Smooth muscle cell (in vitro differentiated cells): ENCODE measurements at regions not wholly inside any gene's neighbourhood (a gene's known extent, or its start where the extent isn't known, plus 50 kb on each side); places are given as distances from the start of the nearest gene placed in this dataset.

Experiments used
- DNase-seq: peaks from one replicate; lab custom pipeline; 2025; ENCODE audit not compliant: unreplicated experiment; lab: John Stamatoyannopoulos, UW
- H2AFZ ChIP-seq: fragments of 200-600 bp; sonication (generic); 2 replicates; pipeline ENCODE4 v1.6.0; 2016; ENCODE audit warnings: antibody characterized with exemption, low read depth, mild to moderate bottlenecking
- H3F3A ChIP-seq: fragments of 200-600 bp; sonication (generic); 2 replicates; pipeline ENCODE4 v1.6.0; 2017; ENCODE audit warnings: antibody characterized with exemption, low read depth
- H3K27ac ChIP-seq: fragments of 200-600 bp; sonication (generic); 2 replicates; pipeline ENCODE4 v1.5.1; 2016; ENCODE audit warnings: low read depth, mild to moderate bottlenecking
- H3K27me3 ChIP-seq: fragments of 200-600 bp; sonication (generic); 2 replicates; pipeline ENCODE4 v1.6.1; 2016; ENCODE audit warnings: low read depth, mild to moderate bottlenecking
- H3K36me3 ChIP-seq: fragments of 200-600 bp; sonication (generic); 2 replicates; pipeline ENCODE4 v1.5.1; 2016; ENCODE audit warnings: low read depth
- H3K4me1 ChIP-seq: fragments of 200-600 bp; sonication (generic); 2 replicates; pipeline ENCODE4 v1.5.1; 2016; ENCODE audit warnings: low read depth
- H3K4me2 ChIP-seq: fragments of 200-600 bp; sonication (generic); 2 replicates; pipeline ENCODE4 v1.6.0; 2016; ENCODE audit warnings: mild to moderate bottlenecking
- H3K4me3 ChIP-seq: fragments of 200-600 bp; sonication (generic); 2 replicates; pipeline ENCODE4 v1.5.1; 2016; ENCODE audit warnings: mild to moderate bottlenecking
- H3K79me2 ChIP-seq: fragments of 200-600 bp; sonication (generic); 2 replicates; pipeline ENCODE4 v1.6.0; 2016; ENCODE audit warnings: low read depth, mild to moderate bottlenecking
- H3K9ac ChIP-seq: fragments of 200-600 bp; sonication (generic); 2 replicates; pipeline ENCODE4 v1.6.0; 2016; ENCODE audit warnings: low read depth
- H3K9me3 ChIP-seq: fragments of 200-600 bp; sonication (generic); replicated peaks from 2 replicates; pipeline ENCODE4 v1.5.1; 2016; ENCODE audit warnings: low read depth
- H4K20me1 ChIP-seq: fragments of 200-600 bp; sonication (generic); 2 replicates; pipeline ENCODE4 v1.6.0; 2016; ENCODE audit warnings: low read depth
- WGBS: methylation state at CpG from one replicate; pipeline ENCODE4 v1.1.7; 2016; ENCODE audit warnings: low lambda C conversion rate; 5-methylcytosine and 5-hydroxymethylcytosine counted together
- TF ChIP-seq, protein P1 (sequence below): fragments of 200-600 bp; sonication (generic); IDR thresholded peaks from 2 replicates; pipeline ENCODE4 v1.5.1; 2017; ENCODE audit warnings: borderline replicate concordance, mild to moderate bottlenecking, antibody characterized with exemption; ENCODE audit not compliant: insufficient read depth, poor library complexity, severe bottlenecking

GRCh38 chrX:45735571-45735970 lies 534.9 kb upstream of the DIPK2B start:
- TF ChIP-seq, protein P1, sequence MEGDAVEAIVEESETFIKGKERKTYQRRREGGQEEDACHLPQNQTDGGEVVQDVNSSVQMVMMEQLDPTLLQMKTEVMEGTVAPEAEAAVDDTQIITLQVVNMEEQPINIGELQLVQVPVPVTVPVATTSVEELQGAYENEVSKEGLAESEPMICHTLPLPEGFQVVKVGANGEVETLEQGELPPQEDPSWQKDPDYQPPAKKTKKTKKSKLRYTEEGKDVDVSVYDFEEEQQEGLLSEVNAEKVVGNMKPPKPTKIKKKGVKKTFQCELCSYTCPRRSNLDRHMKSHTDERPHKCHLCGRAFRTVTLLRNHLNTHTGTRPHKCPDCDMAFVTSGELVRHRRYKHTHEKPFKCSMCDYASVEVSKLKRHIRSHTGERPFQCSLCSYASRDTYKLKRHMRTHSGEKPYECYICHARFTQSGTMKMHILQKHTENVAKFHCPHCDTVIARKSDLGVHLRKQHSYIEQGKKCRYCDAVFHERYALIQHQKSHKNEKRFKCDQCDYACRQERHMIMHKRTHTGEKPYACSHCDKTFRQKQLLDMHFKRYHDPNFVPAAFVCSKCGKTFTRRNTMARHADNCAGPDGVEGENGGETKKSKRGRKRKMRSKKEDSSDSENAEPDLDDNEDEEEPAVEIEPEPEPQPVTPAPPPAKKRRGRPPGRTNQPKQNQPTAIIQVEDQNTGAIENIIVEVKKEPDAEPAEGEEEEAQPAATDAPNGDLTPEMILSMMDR = no peak
- DNase-seq = no peak
- no peak overlapping the region for H3K4me3 ChIP-seq
- H3K36me3 ChIP-seq = no peaks in the 10 kb centered on the region
- no peak overlapping the region for H3K27ac ChIP-seq
- no peaks in the 10 kb centered on the region for H3K9me3 ChIP-seq
- H3K79me2 ChIP-seq = no peaks in the 10 kb centered on the region
- no peaks in the 10 kb centered on the region for H3F3A ChIP-seq
- no peaks in the 10 kb centered on the region for H3K4me1 ChIP-seq
- WGBS = 59% methylated on average over 1 of the region's 1 CpG
- H3K27me3 ChIP-seq = no peaks in the 10 kb centered on the region
- H4K20me1 ChIP-seq = no peaks in the 10 kb centered on the region
- no peak overlapping the region for H2AFZ ChIP-seq
- no peak overlapping the region for H3K9ac ChIP-seq
- H3K4me2 ChIP-seq = no peak overlapping the region

GRCh38 chrX:45731448-45731847 lies 530.8 kb upstream of the DIPK2B start:
- Histone ChIP-seq H3K9me3 (no peaks in the 10 kb centered on the region), H3K27ac (no peak overlapping the region), H3K36me3 (no peaks in the 10 kb centered on the region), H3K27me3 (no peaks in the 10 kb centered on the region), H4K20me1 (no peaks in the 10 kb centered on the region), H3K4me3 (no peak overlapping the region), H2AFZ (no peak overlapping the region), H3F3A (no peaks in the 10 kb centered on the region), H3K4me2 (no peak overlapping the region), H3K79me2 (no peaks in the 10 kb centered on the region), H3K9ac (no peak overlapping the region), H3K4me1 (no peaks in the 10 kb centered on the region)
- 80% methylated on average over 10 of the region's 10 CpGs for WGBS
- TF ChIP-seq, protein P1 = no peak
- DNase-seq = no peak

DNA sequence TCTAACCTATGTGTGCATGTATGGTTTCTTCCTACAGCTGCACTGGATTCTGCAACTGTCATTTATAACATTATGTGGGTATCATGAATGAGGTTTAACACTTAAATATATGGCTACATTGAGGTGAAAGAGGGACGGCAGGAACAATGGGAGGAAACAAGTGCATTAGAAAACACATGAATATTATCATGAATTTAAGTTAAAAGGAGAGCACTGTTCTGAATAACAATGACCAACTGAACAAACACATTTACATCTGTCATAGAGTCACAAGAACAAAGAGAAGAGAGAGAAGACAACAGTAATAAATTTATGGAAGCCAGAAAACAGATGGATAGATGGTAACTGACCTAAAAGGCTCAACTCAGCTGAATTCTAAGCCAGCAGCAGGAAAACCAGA lies 527.1 kb upstream of the DIPK2B start:
- H3K4me2 ChIP-seq = no peak overlapping the region
- no peak overlapping the region for H2AFZ ChIP-seq
- no peaks in the 10 kb centered on the region for H3F3A ChIP-seq
- no peaks in the 10 kb centered on the region for H3K9me3 ChIP-seq
- no peaks in the 10 kb centered on the region for H3K4me1 ChIP-seq
- no peak overlapping the region for H3K9ac ChIP-seq
- H3K27ac ChIP-seq = no peak overlapping the region
- TF ChIP-seq, protein P1 = no peak
- no peaks in the 10 kb centered on the region for H3K79me2 ChIP-seq
- H3K36me3 ChIP-seq = no peaks in the 10 kb centered on the region
- no peak overlapping the region for H3K4me3 ChIP-seq
- H3K27me3 ChIP-seq = no peaks in the 10 kb centered on the region
- WGBS = 70% methylated on average over 1 of the region's 1 CpG
- no peaks in the 10 kb centered on the region for H4K20me1 ChIP-seq
- DNase-seq = no peak

- Histone ChIP-seq H4K20me1 (no peaks in the 10 kb centered on the region), H3K36me3 (no peaks in the 10 kb centered on the region), H3K4me2 (no peak overlapping the region), H3K4me1 (no peaks in the 10 kb centered on the region), H3K79me2 (no peaks in the 10 kb centered on the region), H3K9ac (no peak overlapping the region), H3K9me3 (no peaks in the 10 kb centered on the region), H3K27ac (no peak overlapping the region), H2AFZ (no peak overlapping the region), H3F3A (no peaks in the 10 kb centered on the region), H3K27me3 (no peaks in the 10 kb centered on the region), H3K4me3 (no peak overlapping the region)
- TF ChIP-seq, protein P1 = no peak
- 78% methylated on average over 3 of the region's 3 CpGs for WGBS
- DNase-seq = no peak
Observed at GRCh38 chrX:45722471-45722870, 521.8 kb upstream of the DIPK2B start.
